ENCODE measurements at regions not wholly inside any gene's neighbourhood (a gene's known extent, or its start where the extent isn't known, plus 50 kb on each side); places are given as distances from the start of the nearest gene placed in this dataset.

- Histone ChIP-seq H3K27ac (ENCODE audit: extremely low read depth, low read depth, low read length) (no peak overlapping the region), H3K4me2 (ENCODE audit: insufficient read depth, low read length) (no peak overlapping the region), H2AFZ (ENCODE audit: low read depth, low read length) (no peak overlapping the region), H4K20me1 (replicated peaks; ENCODE audit: control insufficient read depth, insufficient read depth, low read length) (no peaks in the 10 kb centered on the region), H3K4me1 (replicated peaks in 1 of 2; ENCODE audit: control insufficient read depth in 2 of 2, insufficient read depth in 2 of 2, low read length in 2 of 2) (no peaks in the 10 kb centered on the region), H3K9ac (ENCODE audit: insufficient read depth in 1 of 2, low read depth in 2 of 2, low read length in 2 of 2) (no peak overlapping the region), H3K36me3 (ENCODE audit: control insufficient read depth, insufficient read depth, low read length) (no peaks in the 10 kb centered on the region), H3K9me3 (replicated peaks; ENCODE audit: control insufficient read depth, insufficient read depth, low read depth, low read length) (no peaks in the 10 kb centered on the region), H3K79me2 (ENCODE audit: control insufficient read depth, insufficient read depth, low read length) (no peaks in the 10 kb centered on the region), H3K9me1 (ENCODE audit: control insufficient read depth, insufficient read depth, low read length) (no peaks in the 10 kb centered on the region), H3K4me3 (no peak overlapping the region), H3K27me3 (ENCODE audit: control insufficient read depth in 2 of 2, insufficient read depth in 2 of 2, low read length in 2 of 2) (peaks cover 3 to 6% of the 10 kb centered on the region in 2 experiments; a peak in 3 of 5 replicates)
- DNase-seq (ENCODE audit: extremely low read depth in 1 of 4, low spot score in 3 of 4) (no peak), FAIRE-seq (no peak), ATAC-seq (no peak)
- in situ Hi-C loops (cut with MboI) (no loop called here), intact Hi-C loops (cut with micrococcal nuclease) (no loop called here)
- ChIA-PET POLR2A (interaction anchor here (0.7 kb wide), 1 partner anchor 10 kb away, joined by 3 read pairs; no protein-coding TSS in a partner anchor), CTCF (ENCODE audit: low intra/inter-chr PET ratio) (no interaction called here)
- WGBS (ENCODE audit: insufficient coverage, low coverage, missing lambda C conversion rate), result 6% methylated on average over 3 of the region's 3 CpGs
- no TSS peak for BruUV-seq (replicated peaks)
- no peak for TF ChIP-seq HOMEZ (CRISPR knock-in tag; IDR thresholded peaks at IDR 0.05)
- TF ChIP-seq ZNF583 (CRISPR knock-in tag; IDR thresholded peaks at IDR 0.05), result no peak
- TF ChIP-seq ZNF436 (CRISPR knock-in tag; IDR thresholded peaks at IDR 0.05), result no peak
- no peak for TF ChIP-seq NR2C2 (CRISPR knock-in tag; IDR thresholded peaks at IDR 0.05)
- TF ChIP-seq NR2C2 (tag; IDR thresholded peaks at IDR 0.05), result no peak
- TF ChIP-seq RAD21 (CRISPR knock-in tag; conservative IDR thresholded peaks at IDR 0.05 in 1 of 2, IDR thresholded peaks at IDR 0.05 in 1 of 2), result no peak
- TF ChIP-seq POLR2G (IDR thresholded peaks at IDR 0.05; ENCODE audit: low read depth, low read length), result no peak
- TF ChIP-seq CHCHD3 (CRISPR knock-in tag; IDR thresholded peaks at IDR 0.05), result no peak
- TF ChIP-seq COPS2 (conservative IDR thresholded peaks at IDR 0.05), result no peak
- no peak for TF ChIP-seq ATF2 (CRISPR knock-in tag; IDR thresholded peaks at IDR 0.05)
- TF ChIP-seq SREBF1 (IDR thresholded peaks at IDR 0.05; ENCODE audit: borderline replicate concordance, low read depth, low read length), result no peak
- TF ChIP-seq NFE2L1 (tag; IDR thresholded peaks at IDR 0.05; ENCODE audit: borderline replicate concordance, low read depth), result no peak
- no peak for TF ChIP-seq GTF3C2 (IDR thresholded peaks at IDR 0.05; ENCODE audit: borderline replicate concordance, extremely low read depth, insufficient read length)
- TF ChIP-seq EP400 (IDR thresholded peaks at IDR 0.05), result no peak
- no peak for TF ChIP-seq PML (IDR thresholded peaks at IDR 0.05; ENCODE audit: low read length)
- no peak for TF ChIP-seq ZFP36 (IDR thresholded peaks at IDR 0.05; ENCODE audit: low read depth, low read length, partially characterized antibody)
These were observed 187.9 kb downstream of the MIS18A start for GRCh38 chr21:32090956-32091355.
